HG02798 (cell line): ENCODE measurements at regions not wholly inside any gene's neighbourhood (a gene's known extent, or its start where the extent isn't known, plus 50 kb on each side); places are given as distances from the start of the nearest gene placed in this dataset.
"Not testable (repeated sequence)": the region's sequence is repeated elsewhere in the genome, so short reads cannot be mapped to it uniquely, and the experiment has no call there.

ENCODE experiments used
- ATAC-seq: cut with Tn5 transposase; IDR thresholded peaks from one replicate; pipeline ENCODE4 v1.9.1; 2021; ENCODE audit warnings: mild to moderate bottlenecking; ENCODE audit not compliant: unreplicated experiment, poor library complexity

- ATAC-seq: no peak
These were observed 999.8 kb upstream of the NCAM2 start for GRCh38 chr21:19998453-19998852.

GRCh38 chr21:19999369-20000272 lies 998.6 kb upstream of the NCAM2 start:
- ATAC-seq: peak; percentile 64

- ATAC-seq: no peak
These were observed 993.8 kb upstream of the NCAM2 start for GRCh38 chr21:20004367-20004766.

- no peak for ATAC-seq
These were observed 987.5 kb upstream of the NCAM2 start for GRCh38 chr21:20010691-20011200.

GRCh38 chr21:20013851-20014250 lies 984.4 kb upstream of the NCAM2 start:
- no peak for ATAC-seq

GRCh38 chr21:20016435-20017005 lies 981.7 kb upstream of the NCAM2 start:
- no peak for ATAC-seq

GRCh38 chr21:20020026-20020425 lies 978.2 kb upstream of the NCAM2 start:
- ATAC-seq: no peak

GRCh38 chr21:20023193-20023592 lies 975.0 kb upstream of the NCAM2 start:
- ATAC-seq: no peak

- no peak for ATAC-seq
These were observed 973.5 kb upstream of the NCAM2 start for GRCh38 chr21:20024741-20025140.

GRCh38 chr21:20026543-20026942 lies 971.7 kb upstream of the NCAM2 start:
- no peak for ATAC-seq

- ATAC-seq: no peak
These were observed 967.8 kb upstream of the NCAM2 start for GRCh38 chr21:20030390-20030789.

GRCh38 chr21:20031807-20032206 lies 966.4 kb upstream of the NCAM2 start:
- no peak for ATAC-seq

GRCh38 chr21:20040768-20041167 lies 957.4 kb upstream of the NCAM2 start:
- ATAC-seq: no peak

GRCh38 chr21:20045197-20045596 lies 953.0 kb upstream of the NCAM2 start:
- no peak for ATAC-seq

- ATAC-seq: not testable (repeated sequence)
These were observed 949.9 kb upstream of the NCAM2 start for GRCh38 chr21:20048130-20048837.

GRCh38 chr21:20083336-20083735 lies 914.9 kb upstream of the NCAM2 start:
- ATAC-seq: no peak

GRCh38 chr21:20083925-20084324 lies 914.3 kb upstream of the NCAM2 start:
- no peak for ATAC-seq

- no peak for ATAC-seq
These were observed 911.7 kb upstream of the NCAM2 start for GRCh38 chr21:20086508-20086907.

GRCh38 chr21:20106368-20106767 lies 891.8 kb upstream of the NCAM2 start:
- no peak for ATAC-seq

GRCh38 chr21:20108016-20108415 lies 890.2 kb upstream of the NCAM2 start:
- ATAC-seq: no peak

- no peak for ATAC-seq
These were observed 889.2 kb upstream of the NCAM2 start for GRCh38 chr21:20108976-20109540.
